NK-92 (cell line): ENCODE measurements at regions not wholly inside any gene's neighbourhood (a gene's known extent, or its start where the extent isn't known, plus 50 kb on each side); places are given as distances from the start of the nearest gene placed in this dataset.
"Not testable (repeated sequence)": the region's sequence is repeated elsewhere in the genome, so short reads cannot be mapped to it uniquely, and the experiment has no call there.

Experiments used
- DNase-seq: peaks from one replicate; lab custom pipeline; 2025; ENCODE audit not compliant: unreplicated experiment; lab: John Stamatoyannopoulos, UW

- not testable (repeated sequence) for DNase-seq
Measured at GRCh38 chr6:4725136-4725760, 51.0 kb upstream of the CDYL start.

- DNase-seq: not testable (repeated sequence)
Measured at GRCh38 chr6:4724727-4725126, 51.5 kb upstream of the CDYL start.

GRCh38 chr6:4723383-4723782 lies 52.8 kb upstream of the CDYL start:
- no peak for DNase-seq

- DNase-seq: not testable (repeated sequence)
Measured at GRCh38 chr6:4721368-4721767, 54.8 kb upstream of the CDYL start.

- DNase-seq: no peak
Measured at GRCh38 chr6:4719491-4719890, 56.7 kb upstream of the CDYL start.

GRCh38 chr6:4717856-4718255 lies 58.3 kb upstream of the CDYL start:
- no peak for DNase-seq

- no peak for DNase-seq
Measured at GRCh38 chr6:4717124-4717523, 59.1 kb upstream of the CDYL start.

GRCh38 chr6:4714961-4715501 lies 61.2 kb upstream of the CDYL start:
- no peak for DNase-seq

GRCh38 chr6:4712291-4712690 lies 63.9 kb upstream of the CDYL start:
- no peak for DNase-seq

- DNase-seq: no peak
Measured at GRCh38 chr6:4707011-4707410, 69.2 kb upstream of the CDYL start.

- no peak for DNase-seq
Measured at GRCh38 chr6:4705809-4706208, 70.4 kb upstream of the CDYL start.

GRCh38 chr6:4703382-4703781 lies 72.8 kb upstream of the CDYL start:
- DNase-seq: no peak

- DNase-seq: no peak
Measured at GRCh38 chr6:4698901-4699659, 77.1 kb upstream of the CDYL start.

- no peak for DNase-seq
Measured at GRCh38 chr6:4693173-4693970, 82.8 kb upstream of the CDYL start.

- no peak for DNase-seq
Measured at GRCh38 chr6:4692664-4693063, 83.5 kb upstream of the CDYL start.

- no peak for DNase-seq
Measured at GRCh38 chr6:4687989-4688947, 87.9 kb upstream of the CDYL start.

- DNase-seq: no peak
Measured at GRCh38 chr6:4687656-4687988, 88.6 kb upstream of the CDYL start.

GRCh38 chr6:4682431-4683097 lies 93.6 kb upstream of the CDYL start:
- no peak for DNase-seq

GRCh38 chr6:4678506-4679300 lies 97.5 kb upstream of the CDYL start:
- DNase-seq: no peak

- no peak for DNase-seq
Measured at GRCh38 chr6:4677751-4678065, 98.5 kb upstream of the CDYL start.
